ENCODE measurements at regions not wholly inside any gene's neighbourhood (a gene's known extent, or its start where the extent isn't known, plus 50 kb on each side); places are given as distances from the start of the nearest gene placed in this dataset.
"Not testable (repeated sequence)": the region's sequence is repeated elsewhere in the genome, so short reads cannot be mapped to it uniquely, and the experiment has no call there.

GRCh38 chrX:55867181-55867651, 149.7 kb downstream of the RRAGB start:
- Histone ChIP-seq H2AFZ (ENCODE audit: low read length) (no peak overlapping the region), H3K4me2 (ENCODE audit: low read length) (no peak overlapping the region)
- DNase-seq (ENCODE audit: low spot score) = no peak

GRCh38 chrX:55867708-55868107, 150.2 kb downstream of the RRAGB start:
- TF ChIP-seq EZH2phosphoT487 (IDR thresholded peaks at IDR 0.05; ENCODE audit: borderline replicate concordance, low read depth, low read length) (no peak), CTCF (conservative IDR thresholded peaks at IDR 0.05; ENCODE audit: low read length) (no peak)
- H4K20me1 ChIP-seq (ENCODE audit: insufficient read depth, low read length) = no peaks in the 10 kb centered on the region
- no TSS peak for BruUV-seq (replicated peaks)
- no peaks in the 10 kb centered on the region for H3K9me2 ChIP-seq (ENCODE audit: insufficient read depth, low read length)
- DNase-seq (ENCODE audit: low spot score) = no peak
- CTCF ChIA-PET (ENCODE audit: unreplicated experiment) = no interaction called here
- H3K4me1 ChIP-seq (ENCODE audit: insufficient read depth, low read length, poor library complexity, severe bottlenecking) = no peaks in the 10 kb centered on the region
- intact Hi-C loops (cut with micrococcal nuclease; ENCODE audit: unreplicated experiment) = no loop called here
- H3K4me2 ChIP-seq (ENCODE audit: low read length) = no peak overlapping the region
- no peaks in the 10 kb centered on the region for H3K9me3 ChIP-seq (ENCODE audit: low read length)
- no peak overlapping the region for H3K4me3 ChIP-seq (ENCODE audit: low read depth, low read length, poor library complexity, severe bottlenecking)
- no peaks in the 10 kb centered on the region for H3K79me2 ChIP-seq (ENCODE audit: insufficient read depth, low read depth, low read length)
- POLR2A ChIA-PET = no interaction called here
- no peak overlapping the region for H3K27ac ChIP-seq (ENCODE audit: low read depth, low read length, poor library complexity, severe bottlenecking)
- no peak overlapping the region for H2AFZ ChIP-seq (ENCODE audit: low read length)
- no peaks in the 10 kb centered on the region for H3K36me3 ChIP-seq (ENCODE audit: insufficient read depth, low read length)

More at GRCh38 chrX:55867181-55867651, 149.7 kb downstream of the RRAGB start:
- Histone ChIP-seq H3K9me2 (ENCODE audit: insufficient read depth, low read length) (no peaks in the 10 kb centered on the region), H3K9me3 (ENCODE audit: low read length) (no peaks in the 10 kb centered on the region), H3K4me1 (ENCODE audit: insufficient read depth, low read length, poor library complexity, severe bottlenecking) (no peaks in the 10 kb centered on the region), H3K4me3 (ENCODE audit: low read depth, low read length, poor library complexity, severe bottlenecking) (no peak overlapping the region), H4K20me1 (ENCODE audit: insufficient read depth, low read length) (no peaks in the 10 kb centered on the region), H3K27ac (ENCODE audit: low read depth, low read length, poor library complexity, severe bottlenecking) (no peak overlapping the region), H3K36me3 (ENCODE audit: insufficient read depth, low read length) (no peaks in the 10 kb centered on the region), H3K79me2 (ENCODE audit: insufficient read depth, low read depth, low read length) (no peaks in the 10 kb centered on the region)
- intact Hi-C loops (cut with micrococcal nuclease; ENCODE audit: unreplicated experiment) = no loop called here
- TF ChIP-seq EZH2phosphoT487 (IDR thresholded peaks at IDR 0.05; ENCODE audit: borderline replicate concordance, low read depth, low read length) (no peak), CTCF (conservative IDR thresholded peaks at IDR 0.05; ENCODE audit: low read length) (no peak)
- ChIA-PET POLR2A (no interaction called here), CTCF (ENCODE audit: unreplicated experiment) (no interaction called here)
- no TSS peak for BruUV-seq (replicated peaks)

- no peak overlapping the region for H3K27ac ChIP-seq (ENCODE audit: low read depth, low read length, poor library complexity, severe bottlenecking)
- BruUV-seq (replicated peaks) = no TSS peak
These were observed 157.3 kb downstream of the RRAGB start for GRCh38 chrX:55874807-55875206.

GRCh38 chrX:55883541-55883940, 166.0 kb downstream of the RRAGB start:
- H3K9me2 ChIP-seq (ENCODE audit: insufficient read depth, low read length); H3K4me1 ChIP-seq (ENCODE audit: insufficient read depth, low read length, poor library complexity, severe bottlenecking); BruUV-seq (replicated peaks); H3K4me2 ChIP-seq (ENCODE audit: low read length); H3K4me3 ChIP-seq (ENCODE audit: low read depth, low read length, poor library complexity, severe bottlenecking); H3K27ac ChIP-seq (ENCODE audit: low read depth, low read length, poor library complexity, severe bottlenecking); POLR2A ChIA-PET; H3K9me3 ChIP-seq (ENCODE audit: low read length); DNase-seq (ENCODE audit: low spot score); H3K36me3 ChIP-seq (ENCODE audit: insufficient read depth, low read length); H4K20me1 ChIP-seq (ENCODE audit: insufficient read depth, low read length); intact Hi-C loops (cut with micrococcal nuclease; ENCODE audit: unreplicated experiment); H2AFZ ChIP-seq (ENCODE audit: low read length); CTCF ChIA-PET (ENCODE audit: unreplicated experiment); H3K79me2 ChIP-seq (ENCODE audit: insufficient read depth, low read depth, low read length): not testable (repeated sequence)

More at GRCh38 chrX:55874807-55875206, 157.3 kb downstream of the RRAGB start:
- ChIA-PET CTCF (ENCODE audit: unreplicated experiment) (no interaction called here), POLR2A (no interaction called here)
- no peak for DNase-seq (ENCODE audit: low spot score)
- H3K4me1 ChIP-seq (ENCODE audit: insufficient read depth, low read length, poor library complexity, severe bottlenecking) = no peaks in the 10 kb centered on the region
- H3K4me2 ChIP-seq (ENCODE audit: low read length) = no peak overlapping the region
- no peak overlapping the region for H2AFZ ChIP-seq (ENCODE audit: low read length)
- TF ChIP-seq EZH2phosphoT487 (IDR thresholded peaks at IDR 0.05; ENCODE audit: borderline replicate concordance, low read depth, low read length) (no peak), CTCF (conservative IDR thresholded peaks at IDR 0.05; ENCODE audit: low read length) (no peak)
- no peaks in the 10 kb centered on the region for H3K9me2 ChIP-seq (ENCODE audit: insufficient read depth, low read length)
- H3K79me2 ChIP-seq (ENCODE audit: insufficient read depth, low read depth, low read length) = no peaks in the 10 kb centered on the region
- H4K20me1 ChIP-seq (ENCODE audit: insufficient read depth, low read length) = no peaks in the 10 kb centered on the region
- no peaks in the 10 kb centered on the region for H3K36me3 ChIP-seq (ENCODE audit: insufficient read depth, low read length)
- H3K9me3 ChIP-seq (ENCODE audit: low read length) = no peaks in the 10 kb centered on the region
- intact Hi-C loops (cut with micrococcal nuclease; ENCODE audit: unreplicated experiment) = no loop called here
- no peak overlapping the region for H3K4me3 ChIP-seq (ENCODE audit: low read depth, low read length, poor library complexity, severe bottlenecking)

Data from OCI-LY7 (cell line).